Thoracic aorta (tissue), 2 donors: ENCODE measurements at regions not wholly inside any gene's neighbourhood (a gene's known extent, or its start where the extent isn't known, plus 50 kb on each side); places are given as distances from the start of the nearest gene placed in this dataset.

Experiments used
- ATAC-seq: fragments of 150-250 bp; one replicate; pipeline ENCODE4 v1.8.0; 2017; ENCODE audit warnings: low read depth; ENCODE audit not compliant: insufficient number of reproducible peaks, low FRiP score
- DNase-seq: peaks from one replicate; pipeline ENCODE4 v3.0.0-alpha.2; 2020; ENCODE audit warnings: low spot score
- H3K27ac ChIP-seq, 2 donors: fragments of 200-600 bp; sonication (generic); 1 replicate in 1 of 2; 2 replicates in 1 of 2; pipeline ENCODE4 v1.5.1; 2016; ENCODE audit warnings: mild to moderate bottlenecking in 2 of 2, moderate library complexity in 2 of 2
- H3K27me3 ChIP-seq: fragments of 200-600 bp; sonication (generic); replicated peaks from 2 replicates; pipeline ENCODE4 v1.6.0; 2016; ENCODE audit warnings: mild to moderate bottlenecking; ENCODE audit not compliant: insufficient read depth
- H3K36me3 ChIP-seq: fragments of 200-600 bp; sonication (generic); one replicate; pipeline ENCODE4 v1.5.1; 2016
- H3K4me1 ChIP-seq, 2 donors: fragments of 200-600 bp; sonication (generic); 1 replicate in 1 of 2; 2 replicates in 1 of 2; pipeline versions ENCODE4 v1.5.1 to v1.6.0; 2016; ENCODE audit warnings: low read depth in 2 of 2, mild to moderate bottlenecking in 1 of 2; ENCODE audit not compliant: control insufficient read depth in 1 of 2
- H3K4me3 ChIP-seq: fragments of 200-600 bp; sonication (generic); 2 replicates; pipeline ENCODE4 v1.5.1; 2016; ENCODE audit warnings: mild to moderate bottlenecking
- H3K9me3 ChIP-seq: fragments of 200-600 bp; sonication (generic); 2 replicates; pipeline ENCODE4 v1.5.1; 2016
- CTCF ChIP-seq: fragments of 200-600 bp; sonication (generic); IDR thresholded peaks from one replicate; pipeline ENCODE4 v1.5.1; 2019; ENCODE audit warnings: antibody characterized with exemption

DNA sequence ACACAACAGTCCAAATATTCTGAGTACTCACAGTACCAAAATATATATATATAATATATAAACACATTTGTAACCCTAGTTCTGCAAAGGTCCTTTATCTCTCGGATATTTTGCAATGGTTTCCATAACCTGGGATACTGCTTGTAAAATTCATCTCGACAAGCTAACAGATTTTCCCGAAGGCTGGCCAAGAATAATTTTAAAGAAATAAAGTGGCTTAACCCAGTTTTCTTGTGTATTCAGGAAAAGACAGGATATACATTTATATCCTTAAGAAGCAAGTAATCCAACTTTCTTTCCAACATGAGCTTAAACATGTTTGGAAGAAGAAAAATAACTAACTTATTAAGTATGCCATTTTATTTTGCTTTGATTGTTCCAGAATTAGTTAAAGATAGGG, 348.7 kb upstream of the RUNX1 start:
- no peaks in the 10 kb centered on the region for H3K36me3 ChIP-seq
- no peak for TF ChIP-seq CTCF
- H3K27me3 ChIP-seq = no peaks in the 10 kb centered on the region
- H3K9me3 ChIP-seq = no peaks in the 10 kb centered on the region
- no peak for ATAC-seq
- H3K4me3 ChIP-seq = no peak overlapping the region
- H3K27ac ChIP-seq = no peak overlapping the region
- no peak for DNase-seq
- H3K4me1 ChIP-seq = no peaks in the 10 kb centered on the region

GRCh38 chr21:35396655-35397054, 347.6 kb upstream of the RUNX1 start:
- no peaks in the 10 kb centered on the region for H3K4me1 ChIP-seq
- ATAC-seq = no peak
- H3K4me3 ChIP-seq = no peak overlapping the region
- H3K9me3 ChIP-seq = no peaks in the 10 kb centered on the region
- no peak for DNase-seq
- no peaks in the 10 kb centered on the region for H3K27me3 ChIP-seq
- H3K27ac ChIP-seq = no peak overlapping the region
- H3K36me3 ChIP-seq = no peaks in the 10 kb centered on the region
- TF ChIP-seq CTCF = no peak

DNA sequence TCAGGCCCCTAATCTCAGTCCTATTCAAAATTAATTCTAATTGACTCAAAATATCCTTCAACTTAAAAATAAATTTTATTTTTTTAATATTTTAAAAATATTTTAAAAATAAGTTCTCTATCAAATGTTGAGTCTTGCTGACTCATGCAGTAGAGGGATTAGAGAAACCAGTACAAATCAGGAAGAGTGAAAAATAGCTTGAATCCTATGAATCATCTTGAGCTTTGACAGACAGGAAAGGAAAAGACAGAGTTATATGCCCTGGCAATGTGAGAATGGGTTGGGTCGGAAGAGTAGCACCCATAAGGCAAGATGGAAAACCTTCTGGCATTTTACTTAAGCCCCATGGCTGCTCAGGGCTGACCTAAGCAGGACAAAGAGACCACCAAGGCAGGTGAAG, 346.6 kb upstream of the RUNX1 start:
- Histone ChIP-seq H3K9me3 (no peaks in the 10 kb centered on the region), H3K27me3 (no peaks in the 10 kb centered on the region), H3K4me3 (no peak overlapping the region), H3K36me3 (no peaks in the 10 kb centered on the region), H3K4me1 (no peaks in the 10 kb centered on the region), H3K27ac (no peak overlapping the region)
- DNase-seq (no peak), ATAC-seq (no peak)
- TF ChIP-seq CTCF = no peak

GRCh38 chr21:35394634-35395369, 345.7 kb upstream of the RUNX1 start:
- H3K4me3 ChIP-seq = no peak overlapping the region
- no peak for TF ChIP-seq CTCF
- no peaks in the 10 kb centered on the region for H3K27me3 ChIP-seq
- no peak for ATAC-seq
- H3K9me3 ChIP-seq = no peaks in the 10 kb centered on the region
- no peak for DNase-seq
- peaks cover 0 to 5% of the 10 kb centered on the region in 2 donors for H3K4me1 ChIP-seq
- no peaks in the 10 kb centered on the region for H3K36me3 ChIP-seq
- H3K27ac ChIP-seq = no peak overlapping the region

DNA sequence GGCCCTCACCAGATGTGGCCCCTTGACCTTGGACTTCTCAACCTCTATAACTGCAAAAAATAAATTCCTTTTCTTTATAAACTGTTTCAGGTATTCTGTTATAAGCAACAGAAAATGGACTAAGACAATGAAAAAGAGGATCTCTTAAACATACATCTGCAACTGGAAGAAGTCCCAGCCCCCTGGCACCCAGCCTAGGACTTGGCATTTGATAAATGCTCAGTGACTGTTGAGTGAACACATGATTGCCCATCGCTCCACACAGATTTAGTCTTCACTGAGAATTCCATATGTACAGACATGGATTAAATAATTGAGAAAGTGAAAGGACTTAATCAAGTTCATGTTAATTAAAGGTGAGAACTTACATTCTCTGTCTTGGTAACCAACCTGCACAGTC, 344.9 kb upstream of the RUNX1 start:
- no peaks in the 10 kb centered on the region for H3K9me3 ChIP-seq

More for the DNA sequence above, 344.9 kb upstream of the RUNX1 start:
- no peaks in the 10 kb centered on the region for H3K36me3 ChIP-seq
- ATAC-seq (no peak), DNase-seq (no peak)
- no peak for TF ChIP-seq CTCF
- no peak overlapping the region for H3K4me3 ChIP-seq
- H3K4me1 ChIP-seq = peaks cover 0 to 5% of the 10 kb centered on the region in 2 donors
- no peaks in the 10 kb centered on the region for H3K27me3 ChIP-seq
- H3K27ac ChIP-seq = no peak overlapping the region
